HG03469 (cell line): ENCODE measurements at regions not wholly inside any gene's neighbourhood (a gene's known extent, or its start where the extent isn't known, plus 50 kb on each side); places are given as distances from the start of the nearest gene placed in this dataset.
"Not testable (repeated sequence)": the region's sequence is repeated elsewhere in the genome, so short reads cannot be mapped to it uniquely, and the experiment has no call there.

Experiments
- ATAC-seq: cut with Tn5 transposase; IDR thresholded peaks from one replicate; pipeline ENCODE4 v1.9.1; 2021; ENCODE audit warnings: mild to moderate bottlenecking, moderate library complexity, moderate number of reproducible peaks; ENCODE audit not compliant: unreplicated experiment

DNA sequence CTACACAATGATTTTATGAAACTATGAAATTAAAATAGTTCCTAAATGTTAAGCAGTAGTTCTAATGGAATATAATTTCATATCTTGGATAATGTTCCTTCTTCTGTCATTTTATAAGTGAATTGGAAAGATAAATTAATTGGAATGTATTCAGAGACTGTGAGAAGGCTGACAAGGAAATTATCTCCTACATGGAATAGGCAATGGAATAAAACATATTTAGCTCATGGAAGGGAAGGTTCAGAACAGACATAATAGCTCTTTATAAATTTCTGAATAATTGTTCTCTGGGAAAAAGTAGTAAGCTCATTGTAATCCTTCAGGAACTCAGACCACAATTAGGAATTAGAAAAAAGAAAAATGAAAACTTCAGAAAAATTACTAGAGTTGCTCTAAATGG lies 1172.3 kb upstream of the SORCS1 start:
- ATAC-seq: no peak

DNA sequence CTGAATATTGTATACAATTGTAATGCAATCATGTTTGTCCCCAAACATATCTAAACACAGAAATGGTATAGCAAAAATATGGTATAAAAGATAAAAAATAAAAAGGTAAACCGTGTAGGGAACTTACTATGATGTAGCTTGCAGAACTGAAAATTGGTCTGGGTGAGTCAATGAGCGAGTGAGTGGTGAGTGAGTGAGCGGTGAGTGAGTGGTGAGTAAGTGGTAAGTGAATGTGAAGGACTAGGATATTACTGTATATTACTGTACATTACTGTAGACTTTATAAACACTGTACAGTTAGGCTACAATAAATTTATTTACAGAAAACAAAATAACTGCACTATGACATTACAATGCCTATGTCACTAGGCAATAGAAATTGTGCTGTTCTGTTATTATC lies 1163.2 kb upstream of the SORCS1 start:
- no peak for ATAC-seq

DNA sequence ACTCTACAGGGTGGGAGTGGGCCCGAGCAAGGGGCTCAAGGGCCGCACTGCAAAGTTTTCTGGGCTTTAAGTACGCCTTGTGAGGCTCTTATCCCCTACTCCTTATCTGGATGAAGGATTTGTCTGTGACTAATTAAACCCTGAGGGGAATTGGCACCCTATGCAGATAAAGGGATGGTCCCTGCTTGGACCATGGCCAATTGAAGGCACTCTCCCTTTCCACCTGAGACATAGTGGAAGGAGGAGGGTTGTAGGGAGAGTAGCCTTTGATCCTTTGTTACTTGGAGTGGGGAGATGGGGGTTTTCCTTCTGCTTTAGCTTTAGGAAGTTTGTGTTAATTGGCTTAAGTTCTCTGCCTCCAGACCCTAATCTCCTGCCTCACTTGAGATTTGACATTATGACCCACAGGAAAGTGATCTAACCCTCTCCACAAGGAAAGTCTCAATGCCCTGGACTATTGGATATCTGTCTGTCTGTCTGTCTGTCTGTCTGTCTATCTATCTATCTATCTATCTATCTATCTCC lies 1158.8 kb upstream of the SORCS1 start:
- ATAC-seq: no peak

GRCh38 chr10:108319434-108320222 lies 1155.1 kb upstream of the SORCS1 start:
- ATAC-seq: no peak

DNA sequence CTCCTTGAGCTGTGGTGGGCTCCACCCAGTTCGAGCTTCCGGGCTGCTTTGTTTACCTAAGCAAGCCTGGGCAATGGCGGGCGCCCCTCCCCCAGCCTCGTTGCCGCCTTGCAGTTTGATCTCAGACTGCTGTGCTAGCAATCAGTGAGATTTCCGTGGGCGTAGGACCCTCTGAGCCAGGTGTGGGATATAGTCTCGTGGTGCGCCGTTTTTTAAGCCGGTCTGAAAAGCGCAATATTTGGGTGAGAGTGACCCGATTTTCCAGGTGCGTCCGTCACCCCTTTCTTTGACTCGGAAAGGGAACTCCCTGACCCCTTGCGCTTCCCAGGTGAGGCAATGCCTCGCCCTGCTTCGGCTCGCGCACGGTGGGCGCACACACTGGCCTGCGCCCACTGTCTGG lies 1151.1 kb upstream of the SORCS1 start:
- ATAC-seq: not testable (repeated sequence)

DNA sequence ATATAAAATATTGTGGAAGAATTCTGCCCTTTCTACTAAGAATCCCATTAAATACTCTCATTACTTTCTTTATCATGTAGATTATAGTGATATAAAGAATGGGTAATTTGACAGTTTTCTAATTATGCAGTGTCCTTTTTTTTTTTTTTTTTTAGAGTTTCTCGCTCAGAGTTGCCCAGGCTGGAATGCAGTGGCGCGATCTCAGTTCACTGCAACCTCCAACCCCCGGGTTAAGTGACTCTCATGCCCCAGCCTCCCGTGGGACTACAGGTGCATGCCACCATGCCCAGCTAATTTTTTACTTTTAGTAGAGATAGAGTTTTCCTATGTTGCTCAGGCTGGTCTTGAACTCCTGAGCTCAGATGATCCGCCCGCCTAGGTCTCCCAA lies 1143.4 kb upstream of the SORCS1 start:
- no peak for ATAC-seq

DNA sequence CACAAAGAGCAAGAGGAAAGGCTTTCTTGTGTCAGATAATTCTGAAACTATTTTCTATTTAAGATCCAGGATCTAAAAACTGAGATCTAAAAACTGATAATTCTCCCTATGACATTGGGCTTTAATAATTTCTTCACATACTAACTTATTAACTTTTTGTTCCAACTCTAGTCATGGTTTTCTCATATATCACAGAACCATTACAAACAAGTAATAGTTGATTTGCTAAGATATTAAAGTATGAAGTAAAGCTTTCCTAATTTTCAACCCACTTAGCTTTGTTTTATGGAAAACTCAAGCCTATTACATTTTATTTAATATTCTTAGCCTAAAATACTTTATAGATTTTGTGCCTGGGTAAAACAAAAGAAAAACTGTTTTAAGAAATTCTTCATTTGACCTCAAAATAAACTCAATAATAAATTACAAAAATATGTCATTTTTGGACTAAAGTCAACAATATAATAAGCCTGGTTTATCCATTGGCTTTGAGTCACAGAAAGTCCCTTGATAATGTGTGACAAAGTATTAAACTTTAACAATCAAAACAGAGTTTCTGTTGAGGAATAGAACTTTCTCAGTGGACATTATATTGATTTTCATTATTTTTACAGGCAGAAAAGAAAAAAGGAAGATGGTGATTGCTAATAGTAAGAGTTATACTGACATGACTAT lies 1142.9 kb upstream of the SORCS1 start:
- ATAC-seq: no peak

DNA sequence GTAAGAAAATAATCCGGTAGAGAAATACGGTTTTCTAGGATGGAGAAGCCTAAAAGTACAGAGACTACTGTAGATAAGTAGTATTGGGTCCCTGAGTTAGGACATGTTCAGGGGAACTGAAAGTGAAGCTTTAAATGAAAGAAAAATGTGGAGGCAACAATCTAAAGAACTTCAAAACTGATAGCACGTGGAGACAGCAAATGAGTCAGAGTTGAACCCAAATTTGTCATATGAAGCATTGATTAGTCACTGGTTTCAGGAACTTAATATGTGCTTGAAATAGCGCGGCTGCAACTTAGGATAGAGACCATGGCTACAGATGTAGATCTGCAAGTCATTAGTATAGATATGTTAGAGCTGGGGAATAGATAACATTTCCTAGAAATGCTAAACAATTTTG lies 1138.6 kb upstream of the SORCS1 start:
- no peak for ATAC-seq

GRCh38 chr10:108301002-108301401 lies 1136.5 kb upstream of the SORCS1 start:
- ATAC-seq: no peak

DNA sequence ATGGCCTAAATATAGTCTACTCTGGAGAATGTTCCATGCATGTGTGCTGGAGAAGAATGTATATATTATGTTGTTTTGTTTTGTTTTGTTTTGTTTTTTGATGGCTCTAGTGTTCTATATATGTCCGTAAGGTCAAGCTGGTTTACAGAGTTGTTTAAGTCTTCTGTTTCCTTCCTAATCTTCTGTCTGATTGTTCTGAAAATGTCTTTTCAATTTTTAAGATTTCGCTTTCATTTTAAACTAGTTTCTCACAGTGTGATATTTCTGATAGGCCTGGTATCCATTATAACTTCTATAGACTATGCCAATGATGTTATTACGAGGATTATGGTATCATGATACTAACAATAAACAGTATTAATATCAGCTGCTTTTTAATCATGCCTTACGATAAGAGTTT lies 1126.3 kb upstream of the SORCS1 start:
- no peak for ATAC-seq

DNA sequence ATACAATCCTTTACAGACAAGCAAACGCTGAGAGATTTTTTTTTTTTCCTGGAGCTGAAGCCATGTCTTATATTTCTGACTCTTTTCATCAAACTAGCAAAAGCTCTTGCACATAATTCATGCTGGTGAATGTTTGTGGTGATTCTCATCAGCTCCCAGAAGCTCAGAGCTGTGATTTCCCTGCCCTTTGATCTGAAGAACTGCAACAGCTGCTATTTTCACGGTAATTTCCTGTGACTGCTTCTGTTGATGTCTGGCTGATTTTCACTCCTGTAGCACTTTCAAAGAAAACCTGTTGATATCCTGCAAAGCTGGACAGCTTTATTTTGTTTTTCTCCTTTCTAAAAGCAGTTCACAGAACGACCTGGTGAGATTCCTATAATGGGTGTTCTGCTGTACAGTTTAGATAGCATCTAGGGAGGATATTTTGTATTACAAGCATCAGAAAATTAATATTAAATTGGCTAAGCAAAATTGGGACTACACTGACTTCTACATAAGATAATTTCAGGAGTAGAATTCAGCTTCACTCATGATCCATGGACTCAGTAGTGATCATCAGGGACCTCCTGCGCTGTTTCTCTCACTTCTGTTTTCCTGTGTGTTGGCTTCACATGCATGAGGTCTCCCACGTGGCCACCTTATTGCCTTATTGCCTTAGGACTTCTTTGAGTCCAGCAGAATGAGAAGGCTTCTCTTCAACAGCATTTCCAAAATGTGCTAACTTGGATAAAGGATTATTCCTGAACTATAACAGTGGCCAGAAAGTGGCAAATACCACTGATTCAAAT lies 1111.6 kb upstream of the SORCS1 start:
- no peak for ATAC-seq

- no peak for ATAC-seq
Observed at GRCh38 chr10:108260383-108260906, 1095.9 kb upstream of the SORCS1 start.

DNA sequence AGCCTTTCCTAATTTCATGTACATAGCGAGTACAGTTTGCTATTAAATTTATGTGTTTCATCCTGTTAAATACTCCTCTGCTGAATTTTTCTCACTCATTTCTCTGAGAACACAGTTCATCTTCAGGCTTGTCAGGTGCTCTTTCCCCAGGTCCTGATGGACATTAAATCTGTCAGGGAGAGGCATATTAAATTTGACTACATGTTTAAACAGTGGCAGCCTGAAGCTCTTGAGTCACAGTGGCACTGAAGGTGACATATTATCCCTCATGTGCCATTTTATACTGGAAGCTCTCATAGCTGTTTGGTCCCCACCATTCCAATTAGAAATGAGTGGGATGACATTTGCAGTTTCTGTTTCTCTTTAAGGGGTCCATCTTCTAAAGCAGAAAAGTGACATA lies 1089.6 kb upstream of the SORCS1 start:
- no peak for ATAC-seq

DNA sequence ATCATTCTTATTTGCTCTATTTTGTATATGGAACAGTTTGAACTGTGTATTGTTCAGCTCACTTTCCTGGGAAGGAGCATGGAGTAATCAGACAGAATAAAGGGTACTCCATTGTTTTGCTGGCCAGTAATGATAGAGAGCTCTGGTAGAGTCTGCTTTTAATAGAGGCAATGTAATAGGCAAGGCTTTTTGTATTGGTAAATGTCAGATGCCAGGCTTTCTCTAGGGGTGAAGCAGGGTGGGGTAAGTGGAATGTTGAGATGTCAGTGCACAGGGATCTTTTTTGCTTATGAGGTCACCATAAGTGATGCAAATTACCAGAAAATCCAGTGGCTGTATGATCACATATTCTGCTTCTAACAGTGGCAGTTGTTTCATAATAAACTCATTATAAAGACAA lies 1088.3 kb upstream of the SORCS1 start:
- no peak for ATAC-seq

DNA sequence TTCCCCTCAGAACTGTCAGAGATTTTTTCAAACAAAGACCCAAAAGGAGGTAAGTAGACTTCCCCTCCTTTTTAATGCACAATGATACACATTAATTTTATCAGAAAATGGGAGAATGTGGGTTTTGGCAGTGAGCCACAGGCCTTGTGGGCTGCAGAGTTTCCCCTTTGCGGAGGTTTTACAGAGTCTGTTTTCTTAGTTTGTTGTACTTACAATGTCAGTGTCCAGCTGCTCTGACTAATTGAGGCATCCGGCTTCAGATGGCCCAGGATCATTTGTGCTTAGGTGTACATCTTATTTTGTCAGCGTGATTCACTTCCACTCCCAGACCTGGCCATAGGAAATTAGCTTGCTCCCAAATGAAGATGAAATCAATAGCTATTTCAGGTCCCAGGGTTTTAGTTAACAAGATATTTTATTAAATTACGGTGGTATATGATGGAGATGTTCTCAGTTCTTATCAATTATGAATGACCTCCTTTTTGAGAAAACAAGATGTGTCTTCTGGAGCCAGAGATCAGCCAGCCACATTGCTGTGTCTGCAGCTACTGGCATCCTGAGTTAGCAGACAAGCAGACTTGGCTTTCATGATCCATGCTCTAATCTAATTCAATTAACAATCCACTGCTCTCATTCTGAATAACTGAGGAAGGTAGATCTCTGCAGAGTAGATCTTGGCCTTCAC lies 1086.6 kb upstream of the SORCS1 start:
- no peak for ATAC-seq

DNA sequence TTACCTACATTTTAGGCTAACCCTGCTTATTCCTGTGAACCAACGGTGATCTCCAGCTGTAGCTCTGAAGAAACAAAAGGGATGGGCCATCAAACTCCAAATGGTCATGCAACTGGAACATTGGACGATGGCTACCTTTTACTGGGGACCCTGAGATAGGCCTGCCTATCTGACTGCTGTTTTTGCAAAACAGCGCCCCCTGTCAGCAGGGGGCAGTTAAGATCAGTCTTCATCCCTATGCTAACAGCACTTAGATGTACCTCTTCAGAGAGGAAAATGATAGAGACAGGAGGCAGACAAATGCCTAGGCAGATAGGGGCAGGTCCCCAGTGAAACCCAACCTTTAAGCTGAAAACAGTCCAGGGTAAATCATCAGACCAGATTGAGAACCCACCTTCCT lies 1085.4 kb upstream of the SORCS1 start:
- ATAC-seq: no peak

DNA sequence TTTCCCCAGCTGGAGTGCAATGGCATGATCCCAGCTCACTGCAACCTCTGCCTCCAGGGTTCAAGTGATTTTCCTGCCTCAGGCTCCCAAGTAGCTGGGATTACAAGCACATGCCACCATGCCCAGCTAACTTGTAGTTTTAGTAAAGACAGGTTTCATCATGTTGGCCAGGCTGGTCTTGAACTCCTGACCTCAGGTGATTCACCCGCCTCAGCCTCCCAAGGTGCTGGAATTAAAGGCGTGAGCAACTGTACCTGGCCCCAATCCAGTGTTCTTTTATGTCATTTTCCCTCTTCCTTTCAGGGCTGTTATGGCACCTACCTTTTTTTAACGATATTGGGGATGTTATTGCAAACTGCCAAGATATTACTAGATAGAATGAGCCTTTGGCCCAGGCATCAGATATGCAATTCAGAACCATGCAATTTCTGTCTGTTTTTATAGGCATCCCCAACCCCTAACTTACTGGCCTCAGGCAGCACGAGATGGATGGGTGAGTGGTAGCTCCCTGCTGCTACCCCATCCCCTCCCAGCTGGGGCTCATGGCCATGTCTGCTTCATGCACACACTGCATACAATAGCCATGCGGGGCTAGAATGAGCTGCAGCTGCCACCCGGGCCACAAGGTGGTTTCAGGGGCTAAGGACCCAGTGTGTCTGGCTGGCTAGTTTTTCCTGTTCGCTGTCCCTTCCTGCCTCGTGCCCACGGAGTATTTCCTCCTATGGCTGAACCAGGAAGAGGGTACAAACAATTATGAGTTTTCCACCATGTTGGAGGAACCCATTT lies 1080.1 kb upstream of the SORCS1 start:
- ATAC-seq: no peak

DNA sequence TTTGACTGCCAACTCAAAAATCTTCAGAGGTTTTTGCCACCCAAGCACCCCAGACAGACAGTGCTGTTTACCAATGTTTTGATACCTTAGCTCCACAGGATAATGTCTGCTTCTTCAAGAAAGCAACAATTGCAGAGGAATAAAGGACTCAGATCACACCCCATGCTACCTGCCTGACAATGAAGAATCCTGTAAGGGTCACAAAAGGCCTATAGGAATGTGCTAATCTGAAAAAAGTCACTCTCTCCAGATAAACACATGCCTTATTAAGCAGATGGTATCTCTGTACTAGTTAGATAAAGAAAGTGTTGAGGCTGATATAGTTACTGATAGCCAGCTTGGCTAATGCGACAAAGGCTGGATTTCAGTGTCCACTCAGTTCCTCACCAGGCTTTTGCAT lies 1076.7 kb upstream of the SORCS1 start:
- no peak for ATAC-seq

DNA sequence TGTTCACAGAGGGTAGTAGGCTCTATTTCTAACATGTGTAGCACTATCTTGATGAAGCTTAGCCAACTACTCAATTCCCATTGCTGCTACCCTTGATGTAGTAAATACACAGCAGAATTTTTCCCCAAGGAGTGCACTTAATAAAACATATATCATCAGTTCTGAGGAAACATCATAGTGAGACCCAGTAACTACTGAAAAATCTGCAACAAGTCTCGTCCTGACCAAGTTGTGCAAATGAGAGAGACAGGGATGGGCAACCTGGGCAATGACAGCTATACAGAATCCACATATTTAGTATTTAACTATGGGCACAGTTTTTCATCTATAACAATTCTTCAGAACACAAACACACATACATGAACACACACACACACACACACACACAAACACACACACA lies 1073.8 kb upstream of the SORCS1 start:
- no peak for ATAC-seq
